ENCODE measurements at regions not wholly inside any gene's neighbourhood (a gene's known extent, or its start where the extent isn't known, plus 50 kb on each side); places are given as distances from the start of the nearest gene placed in this dataset.
"Not testable (repeated sequence)": the region's sequence is repeated elsewhere in the genome, so short reads cannot be mapped to it uniquely, and the experiment has no call there.

DNA sequence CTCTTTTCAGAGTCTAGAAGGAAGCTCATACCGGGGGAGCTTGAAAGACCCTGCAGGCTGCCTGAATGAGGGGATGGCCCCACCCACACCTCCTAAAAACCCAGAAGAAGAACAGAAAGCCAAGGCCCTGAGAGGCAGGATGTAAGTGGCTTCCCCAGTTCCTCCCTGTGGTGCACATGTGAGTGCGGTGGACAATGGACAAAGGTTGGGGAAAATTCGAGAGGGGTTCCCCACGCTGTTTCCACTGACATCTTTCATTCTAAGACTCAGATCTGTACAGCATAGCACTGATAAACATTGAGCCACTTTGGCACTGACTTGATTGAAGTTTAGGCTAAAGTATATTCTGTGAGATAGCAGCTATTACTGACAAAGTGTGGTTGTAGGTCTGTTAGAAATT, 79.5 kb upstream of the UMPS start:
- DNase-seq: no peak

DNA sequence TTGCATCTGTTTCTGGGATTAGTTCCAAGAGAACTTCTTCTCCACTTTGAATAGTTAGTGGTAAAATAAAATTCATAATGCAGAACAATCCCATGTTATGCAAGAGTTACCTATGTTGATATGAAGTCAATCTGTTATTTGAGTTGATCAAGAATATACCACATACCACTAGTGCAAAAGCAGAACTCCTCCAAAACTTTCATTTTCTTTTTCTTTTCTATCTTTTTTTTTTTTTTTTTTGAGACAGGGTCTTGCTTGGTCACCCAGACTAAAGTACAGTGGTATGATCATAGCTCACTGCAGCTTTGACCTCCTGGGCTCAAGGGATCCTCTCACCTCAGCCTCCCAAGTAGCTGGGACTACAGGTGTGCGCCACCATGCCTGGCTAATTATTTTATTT, 78.8 kb upstream of the UMPS start:
- DNase-seq: not testable (repeated sequence)

DNA sequence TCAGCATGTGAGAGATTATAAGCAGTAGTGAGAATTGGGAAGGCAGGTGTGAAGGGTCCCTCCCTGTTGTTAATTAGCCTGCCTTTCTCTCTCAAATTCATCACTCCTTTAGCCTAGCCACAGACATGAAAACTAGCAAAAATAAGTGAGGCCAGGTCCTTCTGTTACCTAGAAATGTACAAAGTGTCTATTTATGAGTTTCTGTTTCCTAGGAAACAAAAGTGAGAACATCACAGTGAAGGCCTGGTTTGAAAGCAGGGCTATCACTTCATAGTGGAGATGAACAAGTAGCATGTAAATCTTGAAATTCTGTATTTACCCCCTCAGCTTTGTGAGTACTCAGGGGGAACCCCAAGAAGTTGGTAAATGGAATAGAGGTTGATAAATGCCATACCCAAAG, 78.2 kb upstream of the UMPS start:
- DNase-seq: no peak

DNA sequence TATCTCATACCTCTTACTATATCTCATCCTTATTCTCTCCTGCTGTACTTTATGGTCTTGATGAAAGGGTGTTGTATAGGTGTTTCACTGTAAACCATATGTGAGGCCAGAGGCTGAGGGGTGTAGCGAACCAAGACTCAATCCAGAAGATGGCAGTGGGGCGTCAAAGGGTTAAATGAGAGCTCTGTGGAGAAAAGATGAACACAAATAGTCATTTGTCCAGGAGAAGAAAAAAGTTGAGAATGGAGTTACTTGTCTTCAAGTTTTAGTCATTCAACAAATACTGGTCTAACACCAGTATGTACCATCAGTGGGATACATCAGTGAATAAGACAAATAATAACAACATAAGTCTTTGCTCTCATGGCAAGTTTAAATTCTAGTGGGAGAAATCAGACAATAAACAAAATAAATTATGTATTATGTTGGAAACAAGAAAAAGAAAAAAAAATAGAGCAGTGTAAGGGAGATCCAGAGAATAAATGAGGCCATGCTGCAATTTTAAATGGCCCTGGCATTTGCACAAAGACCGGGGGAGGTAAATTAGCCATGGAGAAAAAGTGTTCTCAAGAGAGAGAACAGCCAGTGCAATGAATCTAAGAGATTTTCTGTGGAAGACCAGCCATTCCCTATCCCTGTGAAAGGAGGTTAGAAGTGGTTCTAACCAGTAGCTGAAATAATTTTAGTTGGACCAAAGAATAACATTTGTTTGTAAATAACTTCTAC, 77.0 kb upstream of the UMPS start:
- DNase-seq: no peak

DNA sequence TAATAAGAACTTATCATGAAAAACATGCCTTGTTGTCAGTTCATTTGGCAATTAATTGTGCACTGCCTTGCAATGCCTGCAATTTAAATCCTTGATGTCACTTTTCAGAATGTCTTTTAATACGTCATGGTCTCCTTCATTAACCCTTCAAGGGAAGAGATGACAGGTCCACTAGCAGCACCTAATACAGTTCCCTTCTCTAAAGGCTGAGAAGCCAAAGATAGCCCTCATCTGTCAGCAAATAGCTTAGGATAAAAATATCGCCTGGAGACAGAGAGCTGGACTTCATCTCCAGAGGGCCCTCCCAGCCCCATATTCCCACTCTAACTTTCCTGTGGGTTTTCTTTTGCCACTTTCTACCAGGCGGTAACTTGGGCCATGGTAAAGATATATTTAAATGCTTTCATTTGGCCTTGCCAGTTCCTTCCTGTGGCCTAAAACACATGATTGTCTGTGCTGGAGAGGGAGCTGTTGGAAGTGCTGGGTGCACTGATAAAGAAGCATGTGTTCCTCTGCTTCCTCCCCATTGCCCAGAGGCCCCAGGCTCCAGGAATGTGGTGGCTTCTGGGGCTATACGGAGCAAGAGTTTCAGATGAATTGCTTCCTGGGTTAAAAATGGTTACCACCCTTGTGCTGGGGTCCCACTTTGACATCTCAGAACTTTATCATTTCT, 76.3 kb upstream of the UMPS start:
- no peak for DNase-seq

DNA sequence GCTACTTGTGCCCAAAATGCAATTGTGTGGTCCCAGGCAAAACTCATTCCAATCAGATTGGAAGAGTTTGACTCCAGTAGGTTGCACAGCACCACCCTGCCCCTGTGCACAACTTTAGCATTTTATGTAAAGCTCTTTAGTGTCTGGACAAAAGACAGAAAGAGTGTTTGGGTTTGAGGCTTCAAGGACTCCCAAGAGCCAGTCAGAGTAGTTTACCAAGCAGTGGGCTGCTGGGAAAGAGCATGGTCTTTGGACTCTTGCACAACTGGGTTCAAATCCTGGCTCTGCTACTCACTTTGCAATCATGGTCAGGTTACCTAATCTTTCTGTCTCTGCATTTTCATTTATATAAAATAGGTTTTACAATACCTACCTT, 75.8 kb upstream of the UMPS start:
- no peak for DNase-seq

DNA sequence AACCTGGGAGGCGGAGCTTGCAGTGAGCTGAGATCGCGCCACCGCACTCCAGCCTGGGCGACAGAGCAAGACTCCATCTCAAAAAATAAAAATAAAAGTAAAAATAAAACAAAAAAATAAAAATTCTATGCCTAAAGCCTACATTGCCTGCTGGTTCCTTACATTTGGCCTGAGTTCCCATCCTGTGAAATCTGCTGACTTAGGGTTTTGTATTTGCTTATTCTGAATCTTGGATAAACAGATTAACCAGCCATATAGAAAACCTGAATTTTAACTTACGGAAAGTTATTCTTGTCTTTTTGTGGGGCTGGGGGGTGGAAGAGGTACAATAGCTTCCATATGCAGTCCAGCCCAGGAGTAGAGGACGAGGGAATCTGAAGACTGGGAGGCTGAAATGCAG, 73.7 kb upstream of the UMPS start:
- DNase-seq: no peak

DNA sequence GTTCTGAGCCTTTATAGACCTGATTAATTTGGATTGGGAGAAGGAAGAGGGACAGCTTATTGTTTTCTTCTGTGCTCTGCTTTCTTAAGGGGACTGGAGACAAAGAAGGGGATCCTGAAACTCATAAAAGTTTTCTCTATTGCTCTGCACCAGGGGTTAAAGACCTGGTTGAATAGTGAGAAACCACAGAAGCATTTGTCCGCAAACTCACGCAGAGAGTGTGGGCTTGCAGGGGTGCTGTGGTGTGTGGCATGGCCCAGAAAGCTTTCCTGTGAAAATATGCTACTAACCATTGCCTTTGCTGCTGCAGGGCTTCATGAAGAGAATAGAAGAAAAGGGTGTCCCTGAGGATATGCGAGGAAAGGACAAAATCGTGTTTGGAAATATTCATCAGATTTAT, 73.1 kb upstream of the UMPS start:
- no peak for DNase-seq

DNA sequence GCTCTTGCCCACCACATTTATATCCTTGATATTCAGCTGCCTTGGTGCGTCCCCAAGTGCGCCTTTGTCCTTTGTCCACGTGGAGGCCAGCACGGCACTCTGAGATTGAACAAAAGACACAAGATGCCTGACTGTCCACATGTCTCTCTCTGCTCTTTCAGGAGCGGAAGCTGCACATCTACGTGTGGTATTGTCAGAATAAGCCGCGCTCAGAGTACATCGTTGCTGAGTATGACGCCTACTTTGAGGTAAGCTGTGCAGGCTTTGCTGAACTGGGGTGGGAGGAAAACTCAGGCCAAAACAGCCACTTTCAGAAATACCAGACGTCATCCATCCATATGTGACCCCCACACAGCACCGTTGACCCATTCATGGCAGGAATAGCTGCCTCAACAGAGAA, 72.0 kb upstream of the UMPS start:
- no peak for DNase-seq

DNA sequence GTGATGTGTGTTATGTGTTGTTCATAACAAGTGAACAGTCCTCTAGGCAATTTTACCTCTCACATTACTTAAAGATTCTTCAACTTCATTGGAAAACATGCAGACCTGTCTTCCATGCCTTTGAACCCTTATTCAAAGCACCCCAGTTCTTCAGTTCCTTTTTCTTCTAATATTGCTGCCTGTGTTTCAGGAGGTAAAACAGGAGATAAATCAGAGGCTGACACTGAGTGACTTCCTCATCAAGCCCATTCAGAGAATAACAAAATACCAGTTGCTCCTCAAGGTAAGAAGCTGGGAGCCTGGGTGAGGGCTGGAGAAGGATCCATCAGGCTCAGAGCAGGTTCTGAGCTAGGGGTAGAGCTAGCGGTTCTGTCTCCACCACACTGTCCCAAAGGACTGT, 71.1 kb upstream of the UMPS start:
- DNase-seq: no peak

DNA sequence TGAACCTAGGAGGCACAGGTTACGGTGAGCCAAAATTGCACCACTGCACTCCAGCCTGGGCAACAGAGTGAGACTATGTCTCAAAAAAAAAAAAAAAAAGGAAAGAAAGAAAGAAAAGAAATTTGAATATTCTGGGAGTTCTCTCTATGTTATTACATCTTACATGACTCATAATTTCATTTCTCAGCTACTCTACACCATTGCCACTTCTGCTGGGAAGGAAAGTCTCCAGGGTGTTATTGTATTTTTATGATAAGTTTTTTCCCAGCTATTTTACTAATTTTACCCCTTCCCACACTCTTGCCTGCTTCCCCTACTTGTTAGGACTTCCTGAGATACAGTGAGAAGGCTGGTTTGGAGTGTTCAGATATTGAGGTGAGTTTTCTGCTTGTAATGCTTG, 69.7 kb upstream of the UMPS start:
- no peak for DNase-seq

DNA sequence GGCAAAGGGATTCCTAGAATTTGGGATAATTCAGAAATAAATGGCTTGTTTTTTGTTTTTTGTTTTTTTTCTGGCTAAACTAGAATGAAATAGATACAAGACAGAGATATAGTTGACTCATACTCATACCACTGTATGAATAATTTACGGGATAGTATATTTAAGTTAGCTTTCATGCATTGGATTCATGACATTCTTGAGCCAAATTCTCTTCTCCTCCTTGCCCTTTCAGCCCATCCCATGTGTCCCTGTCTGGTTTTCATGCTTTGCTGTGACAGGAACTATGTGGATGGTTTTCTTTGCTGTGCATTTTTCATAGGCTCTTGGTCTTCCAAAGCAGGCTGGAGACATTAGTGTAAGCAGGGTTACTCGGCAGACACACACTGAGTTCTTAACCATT, 66.6 kb upstream of the UMPS start:
- DNase-seq: no peak

DNA sequence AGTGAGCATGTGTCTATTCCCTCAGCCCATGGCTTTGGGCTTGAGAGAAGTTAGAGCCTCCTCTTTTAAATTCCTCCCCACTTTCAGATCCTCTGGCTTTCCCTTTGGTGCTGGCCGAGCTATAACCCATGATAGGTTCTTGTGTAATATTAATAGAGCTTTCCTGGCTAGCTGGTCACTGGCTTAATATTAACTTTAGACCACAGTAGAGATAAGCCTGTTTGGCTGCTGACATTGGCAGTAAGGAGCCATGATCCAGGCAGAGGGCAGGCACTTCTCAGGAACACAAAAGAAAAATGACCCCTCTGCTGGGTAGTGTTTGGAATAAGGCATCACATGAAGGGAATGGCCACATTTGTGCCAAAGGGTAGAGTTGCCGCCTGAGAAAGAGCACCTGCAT, 65.4 kb upstream of the UMPS start:
- DNase-seq: no peak

DNA sequence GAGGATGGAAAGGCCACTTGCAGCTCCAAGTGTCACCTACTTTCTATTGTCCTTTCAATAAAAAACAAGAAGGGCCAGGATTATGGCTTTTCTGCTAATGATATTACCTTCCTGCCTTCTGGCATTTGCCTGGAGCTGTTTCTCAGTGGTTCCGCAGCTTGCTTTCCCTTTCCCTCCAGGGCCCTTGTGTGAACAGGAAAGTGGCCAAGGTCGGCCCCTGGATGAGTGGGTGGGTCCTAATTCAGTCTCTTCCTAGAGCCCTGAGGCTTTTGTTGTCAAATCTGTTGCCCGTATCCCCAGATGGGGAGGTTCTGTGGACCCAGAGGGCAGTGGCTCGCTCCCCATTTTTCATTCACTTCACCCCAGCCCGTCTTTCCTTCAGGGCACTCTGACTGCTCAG, 64.2 kb upstream of the UMPS start:
- DNase-seq: no peak

DNA sequence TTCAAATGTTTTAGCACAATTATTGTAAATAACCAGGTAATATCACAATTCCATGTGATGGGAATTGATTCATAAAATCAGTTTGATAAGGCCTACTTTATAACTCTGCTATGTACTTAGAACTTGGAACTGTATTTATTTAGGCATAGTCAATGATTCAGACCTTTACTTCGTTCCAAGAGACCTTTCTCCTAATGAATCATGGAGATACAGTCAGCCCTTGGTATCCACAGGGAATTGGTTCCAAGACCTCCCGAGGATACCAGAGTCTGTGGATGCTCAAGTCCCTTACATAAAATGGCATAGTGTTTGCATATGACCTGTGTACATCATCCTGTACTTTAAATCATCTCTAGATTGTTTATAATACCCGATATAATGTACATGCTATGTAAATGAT, 60.8 kb upstream of the UMPS start:
- DNase-seq: no peak

DNA sequence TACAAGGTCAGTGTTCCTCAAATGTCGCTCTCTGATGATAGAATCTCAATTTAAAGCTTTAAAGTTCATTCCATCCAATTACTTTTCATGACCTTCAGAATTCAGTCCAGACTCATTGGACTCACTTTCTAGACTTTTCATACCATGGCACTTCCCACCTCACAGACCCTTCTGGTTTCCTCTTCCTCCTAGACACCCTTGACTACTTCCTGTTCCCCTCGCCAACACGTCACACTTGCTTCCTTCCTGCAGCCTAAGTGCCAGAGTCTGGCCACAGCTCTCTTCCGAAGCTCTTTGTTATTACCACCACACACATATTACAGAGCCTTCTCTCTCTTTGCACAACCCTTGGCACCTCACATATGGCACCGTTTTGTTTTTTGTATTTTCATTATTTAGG, 59.1 kb upstream of the UMPS start:
- no peak for DNase-seq

DNA sequence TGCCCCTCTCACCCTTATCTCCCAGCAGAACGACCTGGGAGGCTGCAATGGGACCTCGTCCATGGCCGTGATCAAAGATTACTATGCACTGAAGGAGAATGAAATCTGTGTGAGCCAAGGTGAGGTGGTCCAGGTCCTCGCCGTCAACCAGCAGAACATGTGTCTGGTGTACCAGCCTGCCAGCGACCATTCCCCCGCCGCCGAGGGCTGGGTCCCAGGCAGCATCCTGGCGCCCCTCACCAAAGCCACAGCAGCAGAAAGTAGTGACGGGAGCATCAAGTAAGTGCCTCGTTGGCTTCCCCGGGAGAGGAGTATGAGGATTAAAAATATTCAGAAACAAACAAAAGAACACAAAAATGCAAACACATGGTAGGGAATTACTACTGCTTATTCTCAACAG, 55.9 kb upstream of the UMPS start:
- DNase-seq: no peak

DNA sequence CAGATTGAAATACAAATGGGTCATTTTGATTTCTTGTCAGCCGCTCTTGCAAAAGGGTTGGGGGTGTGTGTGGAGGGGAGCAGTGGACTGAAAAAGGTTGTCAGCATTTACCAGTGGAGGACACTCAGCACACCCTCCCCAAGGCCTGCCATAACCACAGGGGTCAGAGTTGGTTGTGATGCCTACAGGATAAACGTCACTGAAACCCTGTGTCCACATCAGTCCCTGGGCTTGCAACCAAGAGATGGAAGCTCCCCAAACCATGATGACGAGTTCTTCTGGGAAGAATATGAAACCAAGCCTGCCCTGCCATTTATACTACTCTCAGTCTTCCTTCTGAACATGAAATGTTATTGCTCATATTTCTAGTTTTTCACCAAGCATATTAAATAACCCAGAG, 54.0 kb upstream of the UMPS start:
- DNase-seq: no peak

DNA sequence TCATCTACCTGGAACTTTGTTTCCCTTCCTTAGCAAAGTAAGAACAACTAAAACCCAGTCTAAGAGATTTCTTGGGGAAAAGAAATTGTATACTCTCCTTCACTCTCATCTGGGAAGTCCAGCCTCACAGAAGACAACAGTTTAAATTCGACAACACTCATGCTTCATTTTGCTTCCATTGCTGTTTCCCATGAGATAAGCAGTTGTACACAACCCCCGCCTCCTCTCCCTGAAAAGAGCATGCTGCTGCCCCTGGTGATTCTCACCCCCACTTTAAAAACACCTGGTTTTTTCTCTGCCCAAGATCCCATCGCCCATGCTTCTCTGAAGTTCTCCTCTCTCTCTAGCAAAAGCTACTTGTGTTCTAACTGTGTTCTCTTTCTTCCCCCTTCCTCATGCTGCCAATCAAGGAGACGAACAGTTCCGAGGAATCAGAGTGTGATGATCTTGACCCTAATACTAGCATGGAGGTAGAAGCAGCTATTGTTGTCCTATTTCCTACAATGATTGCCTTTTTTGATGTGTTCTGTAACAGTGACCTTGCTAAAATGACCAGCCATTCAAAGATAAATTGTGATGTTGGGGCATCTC, 51.1 kb upstream of the UMPS start:
- DNase-seq: no peak
